Neural progenitor cell (in vitro differentiated cells): ENCODE measurements at regions not wholly inside any gene's neighbourhood (a gene's known extent, or its start where the extent isn't known, plus 50 kb on each side); places are given as distances from the start of the nearest gene placed in this dataset.
"Not testable (repeated sequence)": the region's sequence is repeated elsewhere in the genome, so short reads cannot be mapped to it uniquely, and the experiment has no call there.

ENCODE experiments used
- DNase-seq: peaks from one replicate; pipeline ENCODE4 v3.0.0-alpha.2; 2016; ENCODE audit warnings: low spot score
- H2AFZ ChIP-seq: fragments of 200-600 bp; sonication (generic); replicated peaks from 2 replicates; pipeline ENCODE4 v1.6.1; 2016; ENCODE audit warnings: antibody characterized with exemption
- H3F3A ChIP-seq: fragments of 200-600 bp; sonication (generic); 2 replicates; pipeline ENCODE4 v1.6.1; 2016; ENCODE audit warnings: antibody characterized with exemption, low read depth
- H3K27ac ChIP-seq: fragments of 200-600 bp; sonication (generic); 2 replicates; pipeline ENCODE4 v1.5.1; 2016; ENCODE audit warnings: mild to moderate bottlenecking
- H3K27me3 ChIP-seq: fragments of 200-600 bp; sonication (generic); 2 replicates; pipeline ENCODE4 v1.6.1; 2016; ENCODE audit warnings: mild to moderate bottlenecking, moderate library complexity
- H3K36me3 ChIP-seq: fragments of 200-600 bp; sonication (generic); 2 replicates; pipeline ENCODE4 v1.5.1; 2016
- H3K4me1 ChIP-seq: fragments of 200-600 bp; sonication (generic); 2 replicates; pipeline ENCODE4 v1.6.1; 2016; ENCODE audit warnings: mixed run types
- H3K4me2 ChIP-seq: fragments of 200-600 bp; sonication (generic); 2 replicates; pipeline ENCODE4 v1.6.1; 2016
- H3K4me3 ChIP-seq: fragments of 200-600 bp; sonication (generic); 2 replicates; pipeline ENCODE4 v1.5.1; 2016
- H3K79me2 ChIP-seq: fragments of 200-600 bp; sonication (generic); 2 replicates; pipeline ENCODE4 v1.6.1; 2016; ENCODE audit warnings: low read depth
- H3K9ac ChIP-seq: fragments of 200-600 bp; sonication (generic); 2 replicates; pipeline ENCODE4 v1.6.1; 2016
- H3K9me3 ChIP-seq: fragments of 200-600 bp; sonication (generic); 2 replicates; pipeline ENCODE4 v1.5.1; 2016; ENCODE audit warnings: low read depth
- H4K20me1 ChIP-seq: fragments of 200-600 bp; sonication (generic); 2 replicates; pipeline ENCODE4 v1.6.1; 2016; ENCODE audit warnings: low read depth
- H3K27ac Mint-ChIP-seq: 3 replicates; pipeline ENCODE4 v1.8.0; 2021; ENCODE audit warnings: mixed read lengths
- H3K27me3 Mint-ChIP-seq: 2 replicates; pipeline ENCODE4 v1.8.0; 2022; ENCODE audit warnings: low read depth, mild to moderate bottlenecking, inconsistent platforms, moderate library complexity, mixed read lengths; ENCODE audit not compliant: insufficient read depth
- H3K36me3 Mint-ChIP-seq: 3 replicates; pipeline ENCODE4 v1.8.0; 2021; ENCODE audit warnings: mixed read lengths
- H3K4me1 Mint-ChIP-seq: 3 replicates; pipeline ENCODE4 v1.8.0; 2021; ENCODE audit warnings: mixed read lengths
- H3K4me3 Mint-ChIP-seq: 3 replicates; pipeline ENCODE4 v1.8.0; 2021; ENCODE audit warnings: mild to moderate bottlenecking, moderate library complexity, mixed read lengths
- H3K9me3 Mint-ChIP-seq: 3 replicates; pipeline ENCODE4 v1.8.0; 2020; ENCODE audit warnings: mixed read lengths
- EZH2 ChIP-seq: fragments of 200-600 bp; sonication (generic); IDR thresholded peaks from 2 replicates; pipeline ENCODE4 v1.6.1; 2017; ENCODE audit warnings: antibody characterized with exemption, mild to moderate bottlenecking, moderate library complexity
- EZH2phosphoT487 ChIP-seq: fragments of 200-600 bp; sonication (generic); IDR thresholded peaks from 2 replicates; pipeline ENCODE4 v1.6.1; 2017; ENCODE audit warnings: antibody characterized with exemption
- TF ChIP-seq, protein P1 (sequence below): fragments of 200-600 bp; sonication (generic); IDR thresholded peaks from 2 replicates; pipeline ENCODE4 v1.5.1; 2017; ENCODE audit warnings: antibody characterized with exemption, mild to moderate bottlenecking

DNA sequence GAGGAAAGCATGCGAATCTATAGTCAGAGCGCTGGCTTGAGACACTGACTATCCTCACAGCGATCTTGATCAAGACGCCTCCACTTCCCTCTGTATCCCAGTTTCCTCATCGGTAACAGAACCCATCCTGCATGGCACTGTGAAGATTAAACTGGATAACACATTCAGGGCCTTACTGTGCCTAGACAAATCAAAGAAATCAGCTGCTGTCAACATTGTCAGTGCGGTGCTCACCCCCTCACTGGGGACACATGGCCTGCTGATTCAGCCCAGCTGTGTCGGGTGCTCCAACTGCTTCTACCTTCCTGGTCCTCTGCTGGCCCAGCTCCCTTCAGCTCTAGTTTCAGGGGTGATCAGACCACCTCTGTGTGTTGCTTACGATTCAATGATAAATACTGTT, 268.6 kb upstream of the AGAP1 start:
- Histone ChIP-seq H3K27ac (no peak overlapping the region), H2AFZ (no peak overlapping the region), H3K4me3 (no peak overlapping the region), H3K27me3 (no peaks in the 10 kb centered on the region), H3F3A (no peaks in the 10 kb centered on the region), H3K9me3 (no peaks in the 10 kb centered on the region), H3K79me2 (no peaks in the 10 kb centered on the region), H3K36me3 (no peaks in the 10 kb centered on the region), H3K4me2 (no peak overlapping the region), H4K20me1 (no peaks in the 10 kb centered on the region), H3K4me1 (no peaks in the 10 kb centered on the region), H3K9ac (no peak overlapping the region)
- Mint-ChIP-seq H3K9me3 (no peaks in the 10 kb centered on the region), H3K4me3 (no peak overlapping the region), H3K36me3 (no peaks in the 10 kb centered on the region), H3K27me3 (peaks cover 4% of the 10 kb centered on the region), H3K27ac (no peak overlapping the region), H3K4me1 (peaks cover 4% of the 10 kb centered on the region)
- DNase-seq: no peak
- TF ChIP-seq, protein P1, sequence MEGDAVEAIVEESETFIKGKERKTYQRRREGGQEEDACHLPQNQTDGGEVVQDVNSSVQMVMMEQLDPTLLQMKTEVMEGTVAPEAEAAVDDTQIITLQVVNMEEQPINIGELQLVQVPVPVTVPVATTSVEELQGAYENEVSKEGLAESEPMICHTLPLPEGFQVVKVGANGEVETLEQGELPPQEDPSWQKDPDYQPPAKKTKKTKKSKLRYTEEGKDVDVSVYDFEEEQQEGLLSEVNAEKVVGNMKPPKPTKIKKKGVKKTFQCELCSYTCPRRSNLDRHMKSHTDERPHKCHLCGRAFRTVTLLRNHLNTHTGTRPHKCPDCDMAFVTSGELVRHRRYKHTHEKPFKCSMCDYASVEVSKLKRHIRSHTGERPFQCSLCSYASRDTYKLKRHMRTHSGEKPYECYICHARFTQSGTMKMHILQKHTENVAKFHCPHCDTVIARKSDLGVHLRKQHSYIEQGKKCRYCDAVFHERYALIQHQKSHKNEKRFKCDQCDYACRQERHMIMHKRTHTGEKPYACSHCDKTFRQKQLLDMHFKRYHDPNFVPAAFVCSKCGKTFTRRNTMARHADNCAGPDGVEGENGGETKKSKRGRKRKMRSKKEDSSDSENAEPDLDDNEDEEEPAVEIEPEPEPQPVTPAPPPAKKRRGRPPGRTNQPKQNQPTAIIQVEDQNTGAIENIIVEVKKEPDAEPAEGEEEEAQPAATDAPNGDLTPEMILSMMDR: no peak
- TF ChIP-seq EZH2: no peak
- no peak for TF ChIP-seq EZH2phosphoT487

- Histone ChIP-seq H2AFZ (no peak overlapping the region), H3K4me3 (no peak overlapping the region), H3K36me3 (no peaks in the 10 kb centered on the region), H3K9ac (no peak overlapping the region), H3F3A (no peaks in the 10 kb centered on the region), H3K9me3 (no peaks in the 10 kb centered on the region), H4K20me1 (no peaks in the 10 kb centered on the region), H3K4me2 (no peak overlapping the region), H3K4me1 (no peaks in the 10 kb centered on the region), H3K27ac (no peak overlapping the region), H3K27me3 (no peaks in the 10 kb centered on the region), H3K79me2 (no peaks in the 10 kb centered on the region)
- no peaks in the 10 kb centered on the region for H3K36me3 Mint-ChIP-seq
- no peak overlapping the region for H3K27ac Mint-ChIP-seq
- H3K4me1 Mint-ChIP-seq: peaks cover 10% of the 10 kb centered on the region
- peaks cover 4% of the 10 kb centered on the region for H3K27me3 Mint-ChIP-seq
- H3K4me3 Mint-ChIP-seq: no peak overlapping the region
- H3K9me3 Mint-ChIP-seq: no peaks in the 10 kb centered on the region
- DNase-seq: no peak
- TF ChIP-seq EZH2phosphoT487 (no peak), EZH2 (no peak)
- TF ChIP-seq, protein P1: no peak
Observed at GRCh38 chr2:235227590-235227989, 266.3 kb upstream of the AGAP1 start.

GRCh38 chr2:235228422-235228821, 265.4 kb upstream of the AGAP1 start:
- H3K4me3 Mint-ChIP-seq, H3K27me3 ChIP-seq, H3K27ac ChIP-seq, H3K36me3 Mint-ChIP-seq, H3K9ac ChIP-seq, H3F3A ChIP-seq, H3K27me3 Mint-ChIP-seq, H3K27ac Mint-ChIP-seq, H3K9me3 ChIP-seq, H3K4me2 ChIP-seq, H3K4me3 ChIP-seq, H3K36me3 ChIP-seq, H3K9me3 Mint-ChIP-seq, H2AFZ ChIP-seq, H3K4me1 ChIP-seq, DNase-seq, H4K20me1 ChIP-seq, H3K79me2 ChIP-seq: not testable (repeated sequence)
- H3K4me1 Mint-ChIP-seq: peaks cover 18% of the 10 kb centered on the region

DNA sequence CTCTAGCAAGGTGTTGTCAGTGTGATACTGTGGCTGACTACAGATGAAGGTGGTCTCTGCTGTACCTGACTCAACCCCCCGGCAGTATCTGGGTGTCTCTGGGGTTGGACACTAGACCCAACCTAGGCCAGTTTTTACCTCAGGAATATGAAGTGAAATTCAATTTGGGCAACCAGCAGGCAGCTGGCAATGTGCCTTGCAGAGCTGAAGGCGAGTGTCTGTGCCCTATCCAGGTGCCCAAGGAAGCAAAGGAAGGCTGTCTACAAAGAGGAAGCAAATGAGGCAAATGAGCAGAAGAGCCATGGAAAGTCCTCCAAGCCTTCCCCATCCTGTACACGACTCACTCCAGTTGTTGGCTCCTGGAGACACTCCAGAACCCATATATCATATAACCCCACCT, 264.6 kb upstream of the AGAP1 start:
- H3K9me3 ChIP-seq: no peaks in the 10 kb centered on the region
- H4K20me1 ChIP-seq: no peaks in the 10 kb centered on the region
- H3K36me3 Mint-ChIP-seq: no peaks in the 10 kb centered on the region
- no peak for DNase-seq
- no peak overlapping the region for H3K4me3 Mint-ChIP-seq
- no peak overlapping the region for H3K4me2 ChIP-seq
- TF ChIP-seq, protein P1: no peak
- TF ChIP-seq EZH2phosphoT487: no peak
- TF ChIP-seq EZH2: no peak
- no peak overlapping the region for H2AFZ ChIP-seq
- no peak overlapping the region for H3K9ac ChIP-seq
- no peaks in the 10 kb centered on the region for H3K79me2 ChIP-seq
- peaks cover 20% of the 10 kb centered on the region for H3K4me1 Mint-ChIP-seq
- no peaks in the 10 kb centered on the region for H3K4me1 ChIP-seq
- peaks cover 4% of the 10 kb centered on the region for H3K27me3 Mint-ChIP-seq
- H3K27me3 ChIP-seq: no peaks in the 10 kb centered on the region
- no peak overlapping the region for H3K27ac Mint-ChIP-seq
- H3K4me3 ChIP-seq: no peak overlapping the region
- H3F3A ChIP-seq: no peaks in the 10 kb centered on the region
- no peaks in the 10 kb centered on the region for H3K36me3 ChIP-seq
- H3K9me3 Mint-ChIP-seq: no peaks in the 10 kb centered on the region
- no peak overlapping the region for H3K27ac ChIP-seq
